Ammon's horn (tissue), 1 donor: ENCODE measurements at regions not wholly inside any gene's neighbourhood (a gene's known extent, or its start where the extent isn't known, plus 50 kb on each side); places are given as distances from the start of the nearest gene placed in this dataset.
"Not testable (repeated sequence)": the region's sequence is repeated elsewhere in the genome, so short reads cannot be mapped to it uniquely, and the experiment has no call there.

Experiments
- DNase-seq: peaks from one replicate; pipeline ENCODE4 v3.0.0-alpha.2; 2016; ENCODE audit warnings: low spot score

GRCh38 chr4:103853146-103853545, 133.4 kb upstream of the TACR3 start:
- no peak for DNase-seq

- no peak for DNase-seq
Observed at GRCh38 chr4:103845075-103845474, 125.3 kb upstream of the TACR3 start.

- DNase-seq, result no peak
Observed at GRCh38 chr4:103842637-103843239, 123.0 kb upstream of the TACR3 start.

GRCh38 chr4:103842076-103842475, 122.3 kb upstream of the TACR3 start:
- no peak for DNase-seq

- not testable (repeated sequence) for DNase-seq
Observed at GRCh38 chr4:103810308-103810707, 90.5 kb upstream of the TACR3 start.

GRCh38 chr4:103802766-103803165, 83.0 kb upstream of the TACR3 start:
- DNase-seq, result no peak

- DNase-seq, result no peak
Observed at GRCh38 chr4:103787057-103787456, 67.3 kb upstream of the TACR3 start.

GRCh38 chr4:103786593-103786992, 66.8 kb upstream of the TACR3 start:
- no peak for DNase-seq

- DNase-seq, result peak; percentile 4
Observed at GRCh38 chr4:103786014-103786413, 66.2 kb upstream of the TACR3 start.

GRCh38 chr4:103778221-103778620, 58.4 kb upstream of the TACR3 start:
- no peak for DNase-seq

- no peak for DNase-seq
Observed at GRCh38 chr4:103774326-103774825, 54.6 kb upstream of the TACR3 start.

GRCh38 chr4:103773691-103774231, 54.0 kb upstream of the TACR3 start:
- no peak for DNase-seq
